HG02943 (cell line): ENCODE measurements at regions not wholly inside any gene's neighbourhood (a gene's known extent, or its start where the extent isn't known, plus 50 kb on each side); places are given as distances from the start of the nearest gene placed in this dataset.
A peak's percentile ranks its signal among the peaks of the same experiment; 100 is the strongest.
"Not testable (repeated sequence)": the region's sequence is repeated elsewhere in the genome, so short reads cannot be mapped to it uniquely, and the experiment has no call there.

Source experiments
- ATAC-seq: cut with Tn5 transposase; IDR thresholded peaks from one replicate; pipeline ENCODE4 v1.9.1; 2021; ENCODE audit warnings: mild to moderate bottlenecking, low read depth, moderate library complexity; ENCODE audit not compliant: unreplicated experiment

DNA sequence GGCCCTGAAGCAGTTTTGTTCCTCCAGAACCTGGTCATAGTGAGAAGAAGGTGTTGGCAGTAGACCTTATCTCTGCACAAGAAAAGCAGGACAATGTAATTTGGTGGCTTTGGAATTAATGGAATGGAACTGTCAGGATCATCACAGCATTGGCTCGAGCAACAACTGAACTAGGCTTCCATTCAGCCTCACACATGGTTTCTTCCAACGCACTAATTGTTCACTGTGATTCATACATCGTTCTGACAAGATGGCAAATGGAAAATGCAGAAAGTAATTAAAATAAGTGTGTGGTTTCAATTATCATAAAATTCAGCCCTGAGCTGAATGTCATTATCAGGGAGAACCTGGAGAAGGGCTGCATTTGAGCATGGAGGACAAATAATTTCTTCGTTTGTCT, 80.6 kb downstream of the MFSD1 start:
- no peak for ATAC-seq

DNA sequence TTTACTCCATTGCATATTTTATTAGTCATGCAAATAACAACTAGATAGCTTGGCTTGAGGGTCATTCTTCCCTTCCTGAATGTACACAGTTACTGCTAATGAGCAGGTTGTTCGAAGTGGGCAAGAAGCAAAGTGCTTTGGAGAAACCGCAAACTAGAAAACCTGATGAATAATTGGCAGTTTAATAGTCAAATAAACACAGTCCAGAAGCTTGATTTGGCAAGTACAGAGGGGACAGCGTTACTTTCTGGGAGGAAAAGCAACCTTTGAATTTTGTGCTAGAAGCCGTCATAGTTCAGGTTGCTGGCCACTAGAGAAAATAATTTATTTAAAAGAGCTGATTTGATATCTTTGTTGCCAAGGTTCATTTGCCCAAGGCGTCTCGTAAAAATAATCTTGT, 94.9 kb downstream of the MFSD1 start:
- no peak for ATAC-seq

DNA sequence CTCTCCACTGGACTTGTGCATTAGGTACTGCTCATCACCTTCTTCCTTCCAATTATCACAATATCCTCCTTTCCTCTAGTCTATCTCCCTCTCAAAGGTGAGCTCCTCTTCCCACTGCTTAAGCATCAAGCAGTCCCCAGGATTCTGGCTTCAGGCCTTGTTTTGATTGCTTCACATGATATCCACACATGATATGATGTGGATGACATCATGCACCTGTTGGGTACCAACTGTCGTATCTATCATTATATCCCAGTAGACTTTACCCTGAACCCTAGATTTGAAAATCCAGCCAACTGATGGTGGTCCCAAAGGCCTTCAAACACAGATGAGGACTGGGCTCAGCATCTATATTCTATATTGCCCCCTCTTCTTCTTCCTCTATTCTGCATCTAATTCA, 104.9 kb downstream of the MFSD1 start:
- ATAC-seq: no peak

DNA sequence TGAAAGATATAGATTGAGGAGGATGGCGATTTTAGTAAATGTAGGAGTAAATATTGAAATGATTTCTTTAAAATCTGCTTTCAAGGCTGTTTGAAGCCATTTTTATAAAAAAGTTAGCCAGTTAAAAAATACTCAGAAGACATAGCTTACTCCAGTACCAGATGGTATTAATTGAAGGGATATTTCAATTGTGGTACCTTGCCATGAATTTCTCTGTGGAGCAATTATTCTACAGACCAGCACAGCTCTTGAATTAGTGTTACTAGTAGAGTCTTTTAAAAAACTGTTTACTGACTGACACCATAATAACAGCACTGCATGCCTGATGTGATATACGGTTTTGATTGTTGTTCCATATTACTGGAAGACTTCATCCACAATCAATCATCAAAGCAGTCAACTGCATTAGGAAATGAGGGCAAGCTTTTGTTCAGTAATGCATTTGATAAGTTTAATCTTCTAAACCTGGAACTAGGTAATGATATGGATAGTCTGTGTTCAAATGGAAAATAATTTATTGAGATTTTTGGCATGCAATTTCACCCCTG, 106.4 kb downstream of the MFSD1 start:
- no peak for ATAC-seq

DNA sequence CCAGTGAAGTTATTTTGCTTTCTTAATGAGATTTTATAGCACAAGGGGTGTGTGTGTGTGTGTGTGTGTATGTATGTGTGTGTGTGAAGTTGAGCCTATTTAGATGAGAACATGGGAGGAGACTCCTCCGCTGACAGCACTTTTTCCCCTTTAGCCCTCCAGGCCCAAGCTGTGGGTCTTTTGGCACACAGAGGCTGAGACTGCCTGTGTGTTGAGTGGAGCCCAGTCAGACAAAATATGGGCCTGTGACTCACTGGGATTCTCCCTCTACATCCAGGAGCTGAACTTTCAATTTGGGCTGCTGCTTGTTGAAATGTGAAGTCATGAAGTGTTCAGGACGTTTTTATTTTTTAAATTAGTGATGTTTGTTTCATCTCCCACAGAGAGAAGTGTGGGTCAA, 108.0 kb downstream of the MFSD1 start:
- ATAC-seq: no peak

DNA sequence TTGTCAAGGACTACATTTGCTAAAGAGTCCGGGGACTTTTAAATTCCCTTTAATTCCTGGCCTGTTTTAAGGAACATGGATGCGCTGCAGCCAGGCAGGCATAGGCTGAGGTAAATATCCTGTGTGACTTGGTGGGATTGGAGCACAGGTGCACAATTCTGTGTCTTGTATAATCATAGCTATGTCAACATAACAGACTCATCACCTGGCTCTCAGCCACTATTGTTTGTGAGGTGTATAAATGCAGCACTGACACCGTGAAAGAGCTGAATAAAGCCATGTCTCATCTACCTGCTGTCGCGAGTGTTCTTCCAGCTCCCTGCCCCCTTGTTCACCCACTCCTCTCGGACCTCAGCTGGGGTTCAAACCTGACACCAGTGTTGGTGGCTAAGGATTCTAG, 109.7 kb downstream of the MFSD1 start:
- no peak for ATAC-seq

DNA sequence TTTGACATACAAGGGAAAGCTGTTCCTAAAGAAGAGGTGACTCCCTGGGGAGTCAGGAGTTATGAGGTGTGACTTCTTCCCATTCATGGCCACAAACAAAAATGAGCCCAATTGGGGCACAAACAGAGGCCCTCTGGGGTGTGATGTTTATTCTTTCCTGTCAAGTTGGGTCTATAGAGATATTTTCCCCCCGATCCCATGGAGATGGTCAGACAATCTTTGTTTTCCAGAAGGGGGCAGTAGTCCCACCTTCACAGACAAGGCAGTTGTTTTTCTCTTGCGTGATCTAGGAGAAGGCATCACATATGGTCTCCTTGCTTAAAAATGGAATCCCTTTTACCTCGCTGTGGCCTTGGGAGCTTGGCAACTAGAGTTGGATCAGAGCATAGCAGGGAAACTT, 110.3 kb downstream of the MFSD1 start:
- ATAC-seq: no peak

DNA sequence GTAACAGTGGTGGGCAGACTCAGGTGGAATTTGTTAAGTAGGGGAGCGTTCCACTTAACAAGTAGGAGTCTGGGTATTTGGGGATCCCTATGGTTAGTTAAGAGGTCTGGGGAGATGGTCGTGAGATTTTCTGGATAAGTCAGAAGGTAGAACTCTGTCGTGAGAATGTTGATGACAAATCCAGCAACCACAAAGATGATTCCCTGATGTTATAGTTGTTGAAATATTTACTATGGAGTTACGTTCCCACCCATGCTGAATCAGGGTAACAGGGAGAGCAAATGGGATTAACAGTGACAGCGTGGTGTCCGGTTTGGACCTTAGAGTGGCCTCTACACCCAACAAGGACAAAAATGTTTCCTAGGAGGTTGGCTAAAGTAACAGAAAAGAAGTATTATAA, 110.8 kb downstream of the MFSD1 start:
- ATAC-seq: no peak

DNA sequence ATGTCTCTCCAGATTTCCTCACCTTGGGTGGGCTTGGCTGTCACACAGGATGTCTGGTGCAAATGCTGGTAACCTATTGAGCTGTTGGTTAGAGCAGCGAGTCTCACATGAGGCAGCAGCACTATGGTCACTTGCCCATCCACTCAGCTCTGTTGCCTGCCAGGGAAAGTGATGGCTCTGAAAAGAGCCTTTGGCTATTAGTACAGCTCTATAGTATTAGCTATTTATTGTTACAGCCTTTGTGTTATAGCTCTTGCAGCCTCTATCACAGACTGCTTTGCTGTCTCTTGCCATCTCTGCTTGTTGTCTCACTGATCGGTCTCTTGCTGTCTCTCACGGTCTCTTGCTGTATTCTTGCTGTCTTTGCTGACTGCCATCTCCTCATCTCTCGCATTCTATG, 114.3 kb downstream of the MFSD1 start:
- no peak for ATAC-seq

DNA sequence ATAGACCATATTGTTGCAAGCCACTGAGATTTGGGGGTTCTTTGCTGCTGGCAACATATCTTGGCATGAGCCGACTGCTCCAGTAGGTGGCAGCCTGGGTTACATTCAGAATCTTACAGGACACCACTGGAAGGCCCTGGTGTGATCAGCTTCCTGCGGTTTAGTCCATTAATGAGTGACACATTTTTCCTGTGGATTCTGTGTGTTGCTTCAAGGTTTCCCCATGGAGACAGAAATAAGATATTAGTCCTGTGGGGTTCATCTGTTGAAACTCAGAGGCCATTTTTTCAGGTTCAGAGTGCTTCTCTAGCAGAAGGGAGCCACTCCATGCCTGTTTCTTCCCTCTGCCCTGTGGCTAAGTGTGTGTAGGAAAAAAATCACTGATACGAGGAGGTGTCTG, 116.2 kb downstream of the MFSD1 start:
- peak; percentile 79 for ATAC-seq

DNA sequence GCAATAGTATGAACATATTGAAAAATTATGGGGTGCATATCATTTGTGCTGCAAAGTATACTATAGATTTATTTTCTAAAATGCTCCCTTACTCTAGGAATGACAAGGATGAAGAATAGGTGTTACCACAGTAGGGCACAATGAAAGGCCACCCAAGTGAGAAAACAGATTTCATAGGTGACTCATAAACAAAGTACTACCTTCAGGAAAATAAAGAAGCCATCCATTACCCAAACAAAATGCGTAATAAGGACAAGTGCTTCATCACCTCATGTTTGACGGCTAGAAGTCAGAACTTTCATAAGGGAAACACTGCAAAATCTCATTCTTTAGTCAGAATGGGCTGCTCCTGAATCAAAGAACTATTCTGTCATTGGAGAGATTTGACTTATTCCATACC, 116.6 kb downstream of the MFSD1 start:
- no peak for ATAC-seq

DNA sequence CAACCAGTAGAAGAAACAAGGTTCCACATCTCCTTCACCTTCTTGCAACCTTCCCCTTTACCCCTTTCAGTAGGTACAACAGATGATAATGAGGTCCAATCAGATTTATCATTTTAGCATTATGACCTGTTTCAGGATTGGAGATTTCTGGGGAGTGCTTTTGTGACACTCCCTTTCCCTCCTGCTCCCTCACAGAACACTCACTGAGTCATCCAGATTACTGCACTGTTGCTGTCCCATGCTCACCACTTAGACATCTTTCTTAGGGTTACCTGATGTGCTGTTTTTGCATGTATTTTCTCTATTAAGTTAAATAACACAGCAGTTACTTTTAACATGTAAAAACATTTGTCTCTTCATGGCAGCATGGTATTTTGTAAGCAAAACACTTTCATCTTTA, 118.5 kb downstream of the MFSD1 start:
- no peak for ATAC-seq

DNA sequence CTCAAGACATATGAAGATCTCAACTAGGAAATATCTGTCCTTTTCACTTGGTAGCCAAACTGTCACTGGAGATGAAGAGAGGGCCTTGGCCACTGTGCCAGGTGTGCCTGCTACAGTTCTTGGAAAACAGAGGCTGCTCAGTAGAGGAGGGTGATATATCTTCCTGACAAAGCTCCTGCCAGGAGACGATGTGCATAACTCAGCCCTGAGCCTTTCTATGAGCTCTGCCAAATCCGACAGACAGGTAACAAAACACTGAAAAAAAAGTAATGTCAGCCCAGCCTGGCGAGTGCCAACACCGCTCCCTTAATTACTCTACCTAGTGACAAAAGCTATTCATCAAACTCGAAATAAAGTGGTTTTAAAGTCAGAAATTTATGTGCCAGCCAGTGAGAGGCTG, 123.2 kb downstream of the MFSD1 start:
- ATAC-seq: no peak

DNA sequence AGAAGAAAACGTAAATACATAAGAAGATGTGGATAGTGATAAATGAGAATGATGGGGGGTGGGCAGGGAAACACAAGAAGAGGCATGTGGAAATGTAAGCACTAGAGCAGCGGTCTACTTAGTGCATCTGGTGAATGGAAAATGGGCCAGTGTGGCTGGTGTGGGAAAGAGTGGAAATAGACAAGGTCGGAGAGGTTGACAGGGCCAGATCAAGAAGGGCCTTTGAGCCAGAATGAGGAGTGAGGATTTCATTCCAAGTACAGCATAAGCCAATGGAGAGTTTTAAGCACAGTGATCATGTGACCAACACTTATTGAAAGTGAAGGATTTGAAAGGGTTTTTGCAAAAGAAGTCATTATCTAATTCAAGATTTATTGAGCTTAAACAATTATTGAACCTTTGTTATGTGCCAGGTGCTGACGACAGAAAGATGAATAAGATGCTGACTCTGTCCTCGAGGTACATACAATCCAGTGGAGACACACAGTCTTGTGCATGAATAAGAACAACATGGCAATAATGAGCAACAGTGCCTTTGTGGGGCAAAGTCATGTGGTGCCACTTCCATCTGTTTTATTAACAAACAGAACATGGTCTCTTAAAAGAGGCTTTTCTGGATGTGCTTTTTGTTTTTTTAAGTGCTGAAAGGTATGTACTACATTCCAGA, 124.1 kb downstream of the MFSD1 start:
- ATAC-seq: no peak

DNA sequence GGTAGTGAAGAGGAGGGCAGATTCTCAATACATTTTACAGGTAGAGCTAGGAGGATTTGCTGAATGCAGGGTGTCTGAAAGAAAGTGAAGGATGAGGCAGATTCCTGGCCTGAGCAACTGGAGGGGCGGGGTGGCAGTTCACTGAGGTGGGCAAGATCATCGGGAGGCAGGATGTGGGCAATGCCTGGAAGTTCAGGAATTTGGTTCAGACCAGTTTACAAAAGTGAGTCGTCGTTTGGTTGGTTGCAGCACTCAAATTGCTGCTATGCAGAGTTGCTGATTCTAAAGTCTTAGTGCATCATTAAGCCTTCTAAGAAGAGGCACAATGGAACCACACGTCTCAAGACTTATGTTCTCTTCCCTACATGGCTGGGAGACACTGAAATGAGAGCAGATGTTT, 134.0 kb downstream of the MFSD1 start:
- ATAC-seq: no peak

DNA sequence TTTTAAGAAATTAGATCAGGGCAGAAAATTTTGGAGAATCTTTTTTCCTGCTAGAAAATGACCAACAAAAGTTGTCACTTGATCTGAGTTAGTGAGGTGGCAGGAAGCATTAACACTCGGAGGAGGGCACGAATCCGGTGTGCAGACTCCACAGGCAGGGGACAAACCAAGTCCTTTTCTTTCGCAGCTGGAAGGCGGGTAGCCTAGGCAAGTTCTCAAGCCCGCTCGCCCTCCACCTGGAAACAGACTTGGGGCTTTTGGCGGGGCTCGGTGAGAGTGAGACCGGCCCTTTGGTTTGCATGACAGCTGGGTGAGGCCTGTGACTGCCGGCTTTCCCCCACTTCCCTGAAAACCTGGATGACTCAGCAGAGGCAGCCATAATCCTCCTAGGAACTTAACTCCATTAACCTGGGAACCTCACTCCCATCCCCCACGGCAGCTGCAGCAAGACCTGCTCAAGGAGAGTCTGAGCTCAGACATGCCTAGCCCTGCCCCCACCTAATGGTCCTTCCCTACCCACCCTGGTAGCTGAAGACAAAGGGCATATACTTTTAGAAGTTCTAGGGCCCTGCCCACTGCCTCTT, 134.8 kb downstream of the MFSD1 start:
- ATAC-seq: no peak

DNA sequence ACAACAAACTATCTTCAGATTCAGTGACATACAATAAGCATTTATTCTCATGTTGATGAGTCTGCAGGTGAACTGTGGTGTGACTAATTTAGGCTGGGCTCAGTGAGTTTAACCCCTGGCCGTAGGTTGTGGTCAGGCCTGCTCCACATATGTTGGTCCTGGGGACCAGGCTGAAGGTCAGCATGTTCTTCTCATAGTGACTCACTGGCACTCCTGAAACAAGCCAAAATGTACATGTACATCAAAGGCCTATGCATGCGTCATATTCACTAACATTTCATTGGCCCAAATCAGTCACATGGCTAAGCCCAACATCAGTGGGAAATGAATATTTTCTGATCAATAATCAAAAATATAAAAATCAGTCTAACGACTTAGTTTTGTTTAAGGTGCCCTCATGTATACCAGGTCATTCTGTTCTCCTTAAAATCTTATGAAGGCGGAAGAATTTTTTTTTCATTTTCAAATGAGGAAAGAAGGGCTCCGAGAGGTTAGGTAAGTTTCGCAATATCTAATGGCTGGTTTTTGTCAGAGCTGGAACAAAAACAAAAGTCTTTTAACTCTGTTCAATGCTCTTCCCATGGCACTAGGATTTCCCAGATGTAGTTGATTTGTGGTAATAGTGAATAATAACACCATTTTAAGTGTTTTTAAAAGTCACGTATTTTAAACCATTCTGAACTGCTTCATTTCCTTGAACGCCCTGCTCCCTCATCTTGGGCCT, 148.5 kb downstream of the MFSD1 start:
- no peak for ATAC-seq

DNA sequence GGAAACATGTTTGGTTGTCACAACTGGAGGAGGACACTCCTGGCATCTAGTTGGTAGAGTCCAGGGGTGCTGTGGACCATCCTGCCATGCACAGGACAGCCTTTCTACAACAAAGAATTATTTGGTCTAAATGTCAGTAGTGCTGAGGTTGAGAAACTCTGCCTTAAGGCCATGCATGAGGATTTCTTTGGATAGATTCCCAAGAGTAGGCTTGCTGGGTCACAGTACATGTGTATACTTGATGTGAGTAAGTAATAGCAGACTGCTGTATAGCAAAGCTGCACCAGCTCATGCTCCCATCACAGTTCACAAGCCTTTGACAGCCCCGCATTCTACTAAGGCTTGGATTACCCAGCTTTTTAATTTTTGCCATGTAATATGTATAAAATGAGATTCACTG, 151.3 kb downstream of the MFSD1 start:
- no peak for ATAC-seq

DNA sequence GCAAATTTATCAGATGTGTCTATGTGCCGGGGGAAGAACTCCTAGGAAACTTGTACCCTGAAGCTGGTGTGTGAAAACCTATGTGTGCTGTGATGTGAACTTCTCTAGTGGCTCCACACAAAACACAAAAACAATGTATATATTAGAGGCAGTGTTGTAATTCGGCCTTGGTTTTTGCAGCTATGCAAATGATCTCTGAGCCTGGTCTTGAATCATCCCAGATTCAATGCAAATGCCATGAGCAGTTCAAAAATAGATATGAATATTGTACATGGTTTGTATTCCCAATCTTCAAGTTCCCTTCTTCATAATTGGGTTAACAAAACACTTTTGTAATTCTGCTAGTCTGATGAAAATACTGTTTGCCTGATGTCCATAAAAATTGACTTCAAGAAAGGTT, 152.6 kb downstream of the MFSD1 start:
- no peak for ATAC-seq

DNA sequence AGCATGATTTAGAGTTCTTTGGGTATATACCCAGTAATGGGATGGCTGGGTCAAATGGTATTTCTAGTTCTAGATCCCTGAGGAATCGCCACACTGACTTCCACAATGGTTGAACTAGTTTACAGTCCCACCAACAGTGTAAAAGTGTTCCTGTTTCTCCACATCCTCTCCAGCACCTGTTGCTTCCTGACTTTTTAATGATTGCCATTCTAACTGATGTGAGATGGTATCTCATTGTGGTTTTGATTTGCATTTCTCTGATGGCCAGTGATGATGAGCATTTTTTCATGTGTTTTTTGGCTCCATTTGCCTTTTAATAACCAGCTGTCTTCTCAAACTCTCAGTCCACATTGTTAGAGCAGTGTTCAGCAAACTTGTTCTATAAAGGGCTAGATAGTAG, 155.9 kb downstream of the MFSD1 start:
- not testable (repeated sequence) for ATAC-seq

DNA sequence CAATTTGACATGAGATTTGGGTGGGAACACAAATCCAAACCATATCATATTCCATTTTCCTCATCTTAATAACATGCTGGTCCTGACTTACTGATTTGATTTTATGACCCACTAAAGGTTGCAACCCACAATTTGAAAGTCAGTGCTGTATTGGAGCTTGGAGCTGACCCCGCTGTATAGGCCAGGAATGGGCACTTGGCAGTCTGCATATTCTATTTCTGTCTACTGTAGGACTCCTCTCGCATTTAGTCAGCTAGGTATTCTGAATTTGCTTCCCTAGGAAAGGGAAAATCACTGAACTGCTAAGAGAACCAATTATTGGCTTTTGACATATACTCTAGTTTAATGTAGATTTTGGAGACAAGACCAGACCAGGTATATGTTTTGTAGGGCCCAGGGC, 157.0 kb downstream of the MFSD1 start:
- ATAC-seq: no peak

DNA sequence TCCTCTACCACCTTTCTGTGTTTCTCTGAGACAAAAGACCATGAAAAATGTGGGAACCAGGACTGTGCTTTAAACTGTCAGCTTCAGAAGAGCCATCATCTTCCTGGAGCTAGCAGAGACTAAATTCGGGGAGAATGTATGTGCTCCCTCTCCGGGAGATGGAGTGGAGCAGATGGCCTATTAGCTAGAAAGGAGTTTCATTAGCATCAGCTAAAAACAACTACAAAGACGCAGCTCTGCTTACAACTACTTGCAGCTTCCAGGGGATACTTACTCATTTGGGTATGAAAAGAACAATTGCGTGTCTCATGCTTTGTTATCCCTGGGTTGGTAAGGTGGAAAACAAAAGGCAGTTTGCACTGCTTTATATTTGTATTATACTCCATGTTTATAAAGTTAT, 159.6 kb downstream of the MFSD1 start:
- no peak for ATAC-seq
